RWPE1 (cell line): ENCODE measurements at regions not wholly inside any gene's neighbourhood (a gene's known extent, or its start where the extent isn't known, plus 50 kb on each side); places are given as distances from the start of the nearest gene placed in this dataset.
"Not testable (repeated sequence)": the region's sequence is repeated elsewhere in the genome, so short reads cannot be mapped to it uniquely, and the experiment has no call there.

ENCODE experiments used
- CTCF ChIA-PET: fragments of 350-600 bp; sonication (Branson Sonifier 250); formaldehyde crosslinking; extraction: SDS; loops from one replicate; lab custom pipeline; 2021; lab: Yijun Ruan, JAX
- POLR2A ChIA-PET: fragments of 400-600 bp; formaldehyde crosslinking; extraction: SDS; loops from one replicate; lab custom pipeline; 2020; ENCODE audit warnings: antibody characterized with exemption; ENCODE audit not compliant: low non-redundant PET; lab: Yijun Ruan, JAX
- DNase-seq: peaks from one replicate; pipeline ENCODE4 v3.0.0; 2012; ENCODE audit warnings: low spot score
- H3K27ac ChIP-seq: fragments of 450-650 bp; 2 replicates; pipeline ENCODE4 v1.5.1; 2017
- TF ChIP-seq, protein P1 (sequence below): fragments of 450-650 bp; conservative IDR thresholded peaks from 2 replicates; pipeline ENCODE4 v1.5.1; 2017; ENCODE audit warnings: low read depth, mild to moderate bottlenecking

DNA sequence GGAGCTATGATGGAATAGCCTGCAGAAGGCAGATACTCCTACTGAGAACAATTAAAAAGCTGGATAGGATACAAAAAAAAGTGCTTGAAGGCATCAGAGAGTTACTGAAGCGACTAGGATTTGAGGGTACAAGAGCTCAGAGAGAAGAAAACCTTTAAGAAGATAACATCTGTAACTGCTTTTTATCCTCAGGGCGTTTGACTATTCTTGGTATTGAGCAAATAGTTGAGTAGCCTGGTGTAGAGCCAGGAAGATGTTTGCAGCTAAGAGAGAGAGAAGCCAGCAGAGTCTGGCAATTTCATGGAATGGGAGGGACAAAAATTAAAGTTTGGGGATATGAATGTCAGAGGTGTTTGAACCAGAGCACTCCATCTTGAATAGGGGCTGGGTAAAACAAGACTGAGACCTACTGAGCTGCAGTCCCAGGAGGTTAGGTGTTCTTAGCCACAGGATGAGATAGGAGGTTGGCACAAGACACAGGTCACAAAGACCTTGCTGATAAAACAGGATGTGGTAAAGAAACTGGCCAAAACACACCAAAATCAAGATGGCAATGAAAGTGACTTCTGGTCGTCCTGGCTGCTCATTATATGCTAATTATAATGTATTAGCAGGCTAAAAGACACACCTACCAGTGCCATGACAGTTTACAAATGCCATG, 428.8 kb downstream of the SH2D4B start:
- H3K27ac ChIP-seq: no peak overlapping the region
- DNase-seq: no peak
- TF ChIP-seq, protein P1, sequence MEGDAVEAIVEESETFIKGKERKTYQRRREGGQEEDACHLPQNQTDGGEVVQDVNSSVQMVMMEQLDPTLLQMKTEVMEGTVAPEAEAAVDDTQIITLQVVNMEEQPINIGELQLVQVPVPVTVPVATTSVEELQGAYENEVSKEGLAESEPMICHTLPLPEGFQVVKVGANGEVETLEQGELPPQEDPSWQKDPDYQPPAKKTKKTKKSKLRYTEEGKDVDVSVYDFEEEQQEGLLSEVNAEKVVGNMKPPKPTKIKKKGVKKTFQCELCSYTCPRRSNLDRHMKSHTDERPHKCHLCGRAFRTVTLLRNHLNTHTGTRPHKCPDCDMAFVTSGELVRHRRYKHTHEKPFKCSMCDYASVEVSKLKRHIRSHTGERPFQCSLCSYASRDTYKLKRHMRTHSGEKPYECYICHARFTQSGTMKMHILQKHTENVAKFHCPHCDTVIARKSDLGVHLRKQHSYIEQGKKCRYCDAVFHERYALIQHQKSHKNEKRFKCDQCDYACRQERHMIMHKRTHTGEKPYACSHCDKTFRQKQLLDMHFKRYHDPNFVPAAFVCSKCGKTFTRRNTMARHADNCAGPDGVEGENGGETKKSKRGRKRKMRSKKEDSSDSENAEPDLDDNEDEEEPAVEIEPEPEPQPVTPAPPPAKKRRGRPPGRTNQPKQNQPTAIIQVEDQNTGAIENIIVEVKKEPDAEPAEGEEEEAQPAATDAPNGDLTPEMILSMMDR: no peak
- ChIA-PET CTCF (interaction anchor here (0.5 kb wide), 1 partner anchor 72 kb away, joined by 4 read pairs; no protein-coding TSS in a partner anchor), POLR2A (no interaction called here)

DNA sequence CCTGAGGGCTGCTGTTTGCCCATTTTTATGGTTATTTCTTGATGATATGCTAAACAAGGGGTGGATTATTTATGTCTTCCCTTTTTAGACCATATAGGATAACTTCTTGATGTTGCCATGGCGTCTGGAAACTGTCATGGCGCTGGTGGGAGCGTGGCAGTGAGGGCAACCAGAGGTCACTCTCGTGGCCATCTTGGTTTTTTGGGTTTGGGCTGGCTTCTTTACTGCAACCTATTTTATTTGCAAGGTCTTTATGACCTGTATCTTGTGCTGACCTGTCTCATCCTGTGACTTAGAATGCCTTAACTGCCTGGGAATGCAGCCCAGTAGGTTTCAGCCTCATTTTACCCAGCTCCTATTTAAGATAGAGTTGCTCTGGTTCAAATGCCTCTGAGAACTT, 429.7 kb downstream of the SH2D4B start:
- DNase-seq, CTCF ChIA-PET, POLR2A ChIA-PET, H3K27ac ChIP-seq: not testable (repeated sequence)

DNA sequence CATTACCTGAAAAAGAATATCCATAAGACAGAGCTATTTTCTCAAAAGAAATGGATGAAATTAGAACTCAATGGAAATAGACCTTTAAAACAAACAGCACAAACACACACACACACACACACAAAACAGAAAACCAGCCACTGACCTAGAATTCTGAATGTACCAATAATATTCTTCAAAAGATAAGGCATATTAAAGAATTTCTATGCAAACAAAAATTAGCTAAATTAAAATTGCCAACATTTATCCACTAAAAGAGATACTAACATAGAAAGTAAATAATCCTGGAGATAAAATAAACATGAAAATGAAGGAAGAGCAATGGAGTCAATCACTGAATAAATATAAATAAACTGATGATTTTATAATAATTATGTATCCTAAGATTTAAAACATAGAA, 431.2 kb downstream of the SH2D4B start:
- H3K27ac ChIP-seq: no peak overlapping the region
- TF ChIP-seq, protein P1: no peak
- CTCF ChIA-PET: interaction anchor here (0.6 to 0.7 kb wide), 2 partner anchors 37 to 59 kb away, joined by 3 to 4 read pairs; no protein-coding TSS in a partner anchor
- POLR2A ChIA-PET: no interaction called here
- no peak for DNase-seq

DNA sequence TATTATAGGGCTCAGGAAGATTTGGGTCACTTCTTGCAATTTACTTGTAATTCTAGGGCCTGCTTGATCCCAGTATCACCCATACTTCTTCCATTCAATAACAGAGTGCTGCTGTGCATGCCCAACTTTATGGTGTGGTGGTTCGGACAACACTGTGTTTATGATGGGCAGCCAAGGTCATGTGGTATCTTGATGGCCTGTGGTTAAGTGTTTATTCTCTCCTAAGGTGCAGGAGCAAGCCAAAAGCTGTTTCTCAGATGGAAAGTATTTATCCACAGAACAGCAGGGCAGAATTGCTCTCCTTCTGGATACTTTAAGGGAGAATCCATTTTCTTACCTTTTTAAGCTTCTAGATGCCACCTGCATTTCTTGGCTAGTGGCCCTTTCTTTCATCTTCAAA, 433.8 kb downstream of the SH2D4B start:
- CTCF ChIA-PET: interaction anchor here (0.8 to 1.0 kb wide), 2 partner anchors 47 to 50 kb away, joined by 3 to 4 read pairs; no protein-coding TSS in a partner anchor
- TF ChIP-seq, protein P1: no peak
- no peak for DNase-seq
- POLR2A ChIA-PET: no interaction called here
- H3K27ac ChIP-seq: no peak overlapping the region

DNA sequence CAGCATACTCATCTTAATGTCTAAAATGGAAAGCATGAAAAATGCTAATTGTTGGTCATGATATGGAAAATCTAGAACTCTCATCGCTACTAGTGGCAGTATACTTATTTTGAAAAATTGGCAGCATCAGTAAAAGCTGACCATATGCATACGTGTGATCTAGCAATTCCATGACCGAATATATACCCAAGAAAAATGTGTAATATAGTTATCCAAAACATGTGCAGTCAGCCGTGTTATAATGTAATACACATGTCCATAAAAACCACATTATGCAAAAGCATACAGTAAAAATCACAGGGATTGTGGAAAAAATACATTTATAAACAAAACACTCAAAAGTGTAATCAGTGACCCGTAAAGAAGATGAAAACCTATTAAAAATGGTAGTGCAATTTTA, 439.0 kb downstream of the SH2D4B start:
- CTCF ChIA-PET: interaction anchor here (0.6 kb wide), 1 partner anchor 151 kb away, joined by 8 read pairs; no protein-coding TSS in a partner anchor

DNA sequence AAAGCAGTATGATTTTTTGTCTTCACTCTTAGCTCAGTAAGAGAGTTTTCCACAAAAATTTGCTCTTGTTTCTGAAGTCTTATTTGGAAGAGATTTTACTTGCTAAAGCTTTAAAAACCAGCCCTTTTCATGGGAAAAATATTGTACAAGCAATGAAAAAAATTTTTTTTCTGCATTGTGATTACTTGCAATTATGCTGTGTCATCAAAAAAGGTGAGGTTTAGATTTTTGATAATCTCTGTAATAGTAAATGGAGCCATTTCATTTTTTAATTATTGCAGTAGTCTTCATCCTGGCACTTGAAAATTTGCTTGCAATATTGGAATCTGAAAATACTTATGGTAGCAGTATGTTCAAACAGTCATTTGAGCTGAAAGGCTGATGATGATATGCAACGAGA, 447.4 kb downstream of the SH2D4B start:
- ChIA-PET POLR2A (no interaction called here), CTCF (interaction anchor here (0.7 kb wide), 1 partner anchor 542 kb away, joined by 3 read pairs; no protein-coding TSS in a partner anchor)
- DNase-seq: no peak
- no peak overlapping the region for H3K27ac ChIP-seq
- TF ChIP-seq, protein P1: no peak

More for the DNA sequence above, 439.0 kb downstream of the SH2D4B start:
- POLR2A ChIA-PET: no interaction called here
- no peak for DNase-seq
- TF ChIP-seq, protein P1: no peak
- no peak overlapping the region for H3K27ac ChIP-seq

DNA sequence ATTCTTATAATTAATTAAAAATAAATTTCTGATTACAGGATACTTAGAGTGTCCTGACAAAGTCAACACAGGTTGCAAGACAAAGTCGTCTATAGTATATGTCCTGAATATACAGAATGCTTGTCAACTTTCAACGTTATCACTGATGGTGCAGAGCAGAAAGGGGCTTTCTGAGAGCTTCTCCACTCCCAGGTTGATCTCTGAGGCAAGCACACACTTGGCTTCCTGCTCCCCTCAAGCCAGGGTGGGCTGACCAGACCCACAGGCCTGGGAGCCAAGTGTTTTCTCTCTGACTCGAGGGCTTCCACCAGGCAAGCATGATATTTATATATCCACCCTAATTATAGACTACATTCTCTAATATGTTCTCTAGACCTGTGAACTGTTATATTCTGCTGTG, 448.9 kb downstream of the SH2D4B start:
- CTCF ChIA-PET: no interaction called here
- DNase-seq: no peak
- POLR2A ChIA-PET: no interaction called here
- H3K27ac ChIP-seq: no peak overlapping the region
- TF ChIP-seq, protein P1: no peak
